NCI-H82 treated with DMSO at 0.1 percent for 48 hours (cell line): ENCODE measurements at regions not wholly inside any gene's neighbourhood (a gene's known extent, or its start where the extent isn't known, plus 50 kb on each side); places are given as distances from the start of the nearest gene placed in this dataset.

ENCODE experiments used
- DNase-seq: peaks from one replicate; lab custom pipeline; 2025; ENCODE audit not compliant: unreplicated experiment; lab: John Stamatoyannopoulos, UW

DNA sequence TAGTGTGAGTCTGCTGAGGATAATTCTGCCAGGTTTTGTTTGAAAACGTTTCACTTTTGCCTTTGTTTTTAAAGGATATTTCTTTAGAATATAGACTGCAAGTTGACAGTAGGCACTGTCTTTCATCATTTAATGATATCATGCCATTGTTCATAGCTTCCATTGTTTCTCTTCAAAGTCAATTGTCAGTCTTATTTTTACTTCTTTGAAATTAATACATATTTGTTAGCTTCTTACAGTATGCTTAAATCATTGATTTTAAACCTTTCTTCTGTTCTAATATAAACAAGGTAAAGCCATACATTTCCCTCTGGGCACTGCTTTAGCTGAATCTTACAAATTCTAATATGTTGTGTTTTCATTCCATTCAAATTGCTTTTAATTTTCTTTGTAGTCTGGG, 62.3 kb upstream of the PARVA start:
- no peak for DNase-seq

DNA sequence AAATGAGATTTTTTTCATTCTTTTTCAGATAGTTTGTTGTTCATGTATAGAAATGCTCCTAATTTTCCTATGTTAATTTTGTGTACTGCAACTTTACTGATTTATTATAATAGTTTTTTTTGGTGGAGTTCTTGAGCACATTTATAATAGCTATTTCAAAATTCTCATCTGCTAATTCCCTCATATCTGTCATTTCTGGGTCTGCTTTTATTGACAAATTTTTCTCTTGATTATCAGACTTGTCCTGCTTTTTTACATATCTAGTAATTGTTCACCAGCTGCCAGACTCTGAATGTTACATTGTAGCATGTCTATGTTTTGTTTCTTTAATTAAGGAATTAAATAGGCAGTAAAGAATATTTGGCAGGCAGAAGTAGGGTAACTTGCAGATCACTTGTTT, 60.9 kb upstream of the PARVA start:
- no peak for DNase-seq

DNA sequence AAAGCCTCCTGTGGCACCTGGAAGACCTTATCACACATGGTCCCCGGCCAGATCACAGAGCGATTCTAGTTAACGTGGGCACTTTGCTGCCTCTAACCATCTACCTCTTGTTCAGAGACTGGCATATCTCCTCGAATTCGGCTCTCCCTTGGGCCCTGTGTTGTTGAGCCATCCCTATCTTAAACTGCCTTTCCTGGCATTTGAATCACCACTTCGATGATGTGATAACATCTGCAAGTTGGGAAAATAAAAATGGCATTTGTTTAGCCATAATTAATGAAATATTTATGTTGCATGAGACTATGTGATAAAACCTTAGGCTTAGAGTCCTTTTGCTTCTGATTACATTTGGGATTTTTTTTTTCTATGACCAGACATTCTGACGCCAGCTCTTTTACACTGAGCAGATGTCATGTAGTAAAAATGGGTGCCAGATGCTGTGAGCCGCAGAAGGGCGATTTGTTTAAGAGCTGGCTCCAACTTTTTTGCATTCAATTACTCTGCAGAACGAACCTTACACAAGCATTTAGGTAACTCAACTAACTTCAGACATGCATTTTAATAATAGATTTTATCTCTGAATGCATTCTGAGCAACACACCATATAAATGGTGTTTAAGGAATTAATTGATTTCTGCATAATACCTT, 58.5 kb upstream of the PARVA start:
- DNase-seq = peak; percentile 83

DNA sequence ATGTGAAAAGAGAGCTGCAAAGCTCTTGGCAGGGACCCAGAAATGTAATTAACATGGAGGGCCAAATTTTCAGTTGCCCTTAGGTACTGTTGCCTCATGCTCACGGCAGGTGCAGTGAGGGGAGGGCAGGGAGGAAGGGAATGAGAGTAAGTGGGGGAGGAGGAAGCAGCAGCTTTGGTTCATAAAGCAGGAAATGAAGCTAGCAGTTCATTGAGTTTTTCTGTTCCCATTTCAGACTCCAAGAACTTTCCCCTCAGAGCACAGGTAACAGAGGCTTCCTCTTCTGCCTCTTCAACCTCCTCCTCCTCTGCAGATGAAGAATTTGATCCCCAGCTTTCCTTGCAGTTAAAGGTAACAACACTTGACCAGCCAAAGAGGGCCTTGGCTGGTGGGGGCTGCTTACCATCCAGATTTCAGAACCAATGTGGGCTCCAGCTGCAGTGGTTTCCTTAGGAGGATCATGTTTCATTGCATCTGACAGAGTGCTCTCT, 57.9 kb upstream of the PARVA start:
- peak; percentile 70 for DNase-seq

DNA sequence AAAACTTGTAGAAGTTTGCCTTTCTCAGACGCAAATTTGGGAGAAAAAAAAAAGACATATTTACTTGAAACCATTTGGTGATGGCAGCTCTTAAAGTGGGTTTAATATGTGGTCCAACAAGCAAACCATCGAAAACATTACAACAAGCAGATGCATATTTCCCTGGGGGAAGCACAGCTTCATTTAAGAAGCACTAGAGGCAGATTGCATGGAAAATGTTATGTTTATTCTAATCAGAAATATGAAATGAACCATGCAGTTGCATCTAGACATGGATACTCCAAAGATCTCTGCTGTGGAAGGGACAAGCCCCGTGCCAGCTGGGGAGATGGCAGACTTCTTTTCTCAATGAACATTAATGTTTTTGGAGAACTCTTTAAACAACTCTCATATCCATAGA, 57.4 kb upstream of the PARVA start:
- no peak for DNase-seq

DNA sequence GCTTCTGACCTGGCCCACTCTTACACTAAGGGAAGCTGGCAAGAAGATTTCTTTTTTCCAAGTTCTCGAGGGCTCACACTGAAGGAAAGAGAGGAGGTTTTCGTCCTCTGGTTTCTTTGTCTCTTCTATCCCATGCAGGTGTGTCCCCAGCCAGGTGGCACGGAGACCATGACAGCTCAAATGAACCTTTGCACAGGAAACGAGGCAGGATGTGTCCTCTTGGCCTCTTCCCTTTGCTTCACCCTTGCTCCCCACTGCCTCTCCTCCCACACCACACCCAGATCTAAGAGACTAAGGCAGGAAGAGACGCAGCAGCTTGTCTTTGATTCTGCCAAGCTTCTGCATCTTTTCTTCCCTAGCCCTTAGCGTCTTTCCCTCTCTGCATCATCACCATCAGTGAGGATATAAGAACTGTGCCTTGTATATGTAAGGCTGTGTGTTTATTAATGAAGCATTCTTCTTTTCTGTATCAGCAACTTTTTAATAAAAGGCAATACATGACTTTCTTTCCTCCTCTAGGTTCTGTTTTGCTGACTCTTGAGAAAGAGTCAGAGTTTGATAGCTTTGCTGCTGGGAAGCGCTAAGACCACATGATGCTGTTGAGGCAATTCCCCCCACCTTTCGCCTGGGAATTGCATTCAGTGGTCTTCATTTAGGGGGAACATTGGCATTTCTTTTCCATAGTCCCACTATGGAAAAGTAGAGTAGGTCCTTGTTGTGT, 56.0 kb upstream of the PARVA start:
- no peak for DNase-seq

DNA sequence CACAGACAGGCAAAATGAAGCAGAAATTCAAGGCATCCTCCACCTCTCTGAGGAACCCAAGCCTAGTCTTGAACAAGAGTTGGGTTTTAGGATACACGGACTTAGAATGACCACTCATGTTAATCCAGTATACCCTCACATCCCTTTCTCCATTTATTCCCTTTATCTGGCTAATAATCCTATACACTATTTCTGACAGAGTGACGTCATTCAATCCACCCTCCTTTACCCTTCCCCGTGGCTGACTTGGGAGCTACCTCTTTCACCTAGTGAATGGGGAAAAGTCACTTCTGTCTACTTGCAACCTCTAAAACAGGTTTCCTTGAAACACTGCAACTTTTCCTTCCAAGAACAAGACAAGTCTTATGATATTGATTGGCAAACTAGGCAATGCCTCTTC, 52.8 kb upstream of the PARVA start:
- DNase-seq = no peak
